Stimulated activated naive B cell treated with anti-CD40 and anti-IgM and Interleukin-4, amounts not matched to agents 10 μg/mL and 1 μg/mL and 100 μg/mL, for 72 hours (primary cell): ENCODE measurements at regions not wholly inside any gene's neighbourhood (a gene's known extent, or its start where the extent isn't known, plus 50 kb on each side); places are given as distances from the start of the nearest gene placed in this dataset.

Experiments used
- ATAC-seq, 2 donors: fragments of 150-1000 bp; cut with Tn5 transposase; replicated peaks; 2 replicates each; pipeline ENCODE4 v1.10.0; 2021; ENCODE audit warnings: moderate library complexity in 1 of 2
- DNase-seq: peaks from one replicate; pipeline ENCODE4 v3.0.0; 2021
- H3K27ac Mint-ChIP-seq: one replicate; pipeline ENCODE4 v1.8.0; 2022; ENCODE audit warnings: mild to moderate bottlenecking, mixed read lengths
- H3K27me3 Mint-ChIP-seq, 2 donors: one replicate each; pipeline ENCODE4 v1.8.0; 2022; ENCODE audit warnings: mixed read lengths in 2 of 2
- H3K36me3 Mint-ChIP-seq, 2 donors: one replicate each; pipeline ENCODE4 v1.8.0; 2022; ENCODE audit warnings: mixed read lengths in 2 of 2, mild to moderate bottlenecking in 1 of 2
- H3K4me1 Mint-ChIP-seq, 2 donors: one replicate each; pipeline ENCODE4 v1.8.0; 2022; ENCODE audit warnings: mixed read lengths in 2 of 2, mild to moderate bottlenecking in 1 of 2
- H3K4me3 Mint-ChIP-seq, 2 donors: one replicate each; pipeline ENCODE4 v1.8.0; 2022; ENCODE audit warnings: mild to moderate bottlenecking in 2 of 2, mixed read lengths in 2 of 2, moderate library complexity in 1 of 2
- H3K9me3 Mint-ChIP-seq, 2 donors: one replicate each; pipeline ENCODE4 v1.8.0; 2022; ENCODE audit warnings: mixed read lengths in 2 of 2, mild to moderate bottlenecking in 1 of 2

GRCh38 chr5:88999853-89000252, 116.9 kb upstream of the MEF2C start:
- no peaks in the 10 kb centered on the region for H3K27me3 Mint-ChIP-seq
- DNase-seq (no peak), ATAC-seq (no peak)
- H3K27ac Mint-ChIP-seq = no peak overlapping the region
- no peaks in the 10 kb centered on the region for H3K4me1 Mint-ChIP-seq
- H3K36me3 Mint-ChIP-seq = peaks cover 9 to 16% of the 10 kb centered on the region in 2 donors
- H3K9me3 Mint-ChIP-seq = peaks cover 3 to 7% of the 10 kb centered on the region in 2 donors
- no peak overlapping the region for H3K4me3 Mint-ChIP-seq

DNA sequence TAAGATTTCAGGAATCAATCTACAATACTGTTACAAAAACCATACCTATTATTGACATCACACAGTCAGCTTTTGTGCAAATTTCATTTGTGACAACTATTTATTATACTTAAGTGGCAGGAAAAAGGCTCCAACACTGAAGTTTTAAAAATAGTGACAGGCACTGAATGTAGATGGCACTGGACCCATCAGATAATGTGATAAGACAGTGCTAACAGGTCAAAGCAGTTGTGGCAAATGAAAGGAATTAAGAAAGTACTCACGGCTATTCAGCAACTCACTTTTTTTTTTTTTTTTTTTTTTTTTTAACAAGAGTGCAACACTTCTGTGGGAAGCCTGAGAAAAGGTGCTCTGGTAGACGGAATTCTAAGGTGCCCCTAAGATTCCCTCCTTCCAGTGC, 115.0 kb upstream of the MEF2C start:
- no peak for DNase-seq
- peaks cover 5 to 8% of the 10 kb centered on the region in 2 donors for H3K36me3 Mint-ChIP-seq

GRCh38 chr5:88984040-88984439, 101.1 kb upstream of the MEF2C start:
- peaks cover 8 to 20% of the 10 kb centered on the region in 2 donors for H3K36me3 Mint-ChIP-seq
- DNase-seq = no peak

More for the DNA sequence above, 115.0 kb upstream of the MEF2C start:
- H3K4me3 Mint-ChIP-seq = no peak overlapping the region
- no peak overlapping the region for H3K27ac Mint-ChIP-seq
- no peaks in the 10 kb centered on the region for H3K4me1 Mint-ChIP-seq
- peaks cover 2 to 3% of the 10 kb centered on the region in 2 donors for H3K9me3 Mint-ChIP-seq
- no peaks in the 10 kb centered on the region for H3K27me3 Mint-ChIP-seq
- ATAC-seq = no peak

DNA sequence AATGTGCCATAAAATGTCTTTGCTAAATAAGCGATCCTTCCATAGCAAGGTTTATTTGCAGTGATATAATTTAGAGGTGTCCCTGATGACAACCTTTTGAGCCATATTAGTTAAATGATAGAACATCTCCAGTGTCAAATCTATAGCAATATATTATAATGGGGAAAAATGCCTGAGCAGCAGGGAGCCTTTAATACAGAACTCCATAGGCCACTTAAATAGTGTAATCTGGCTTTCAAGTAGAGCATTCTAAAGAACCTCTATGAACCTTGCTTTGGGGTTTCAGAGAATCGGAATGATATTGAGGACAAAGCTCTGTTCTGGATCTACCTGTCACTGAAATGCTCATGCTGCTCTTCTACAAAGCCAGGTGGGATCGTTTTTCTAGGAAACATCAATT, 96.7 kb upstream of the MEF2C start:
- DNase-seq = no peak
- peaks cover 8 to 10% of the 10 kb centered on the region in 2 donors for H3K36me3 Mint-ChIP-seq
- no peaks in the 10 kb centered on the region for H3K27me3 Mint-ChIP-seq
- peaks cover 0 to 1% of the 10 kb centered on the region in 2 donors for H3K9me3 Mint-ChIP-seq
- H3K27ac Mint-ChIP-seq = peak overlapping the region; percentile 87
- ATAC-seq = peak in 1 of 2 donors; percentile 35
- H3K4me3 Mint-ChIP-seq = peak overlapping the region in 1 of 2 donors; percentile 49
- H3K4me1 Mint-ChIP-seq = peaks cover 13 to 32% of the 10 kb centered on the region in 2 donors

More at GRCh38 chr5:88984040-88984439, 101.1 kb upstream of the MEF2C start:
- no peak for ATAC-seq
- peaks cover 8 to 18% of the 10 kb centered on the region in 2 donors for H3K4me1 Mint-ChIP-seq
- H3K4me3 Mint-ChIP-seq = no peak overlapping the region
- H3K9me3 Mint-ChIP-seq = peaks cover 4 to 6% of the 10 kb centered on the region in 2 donors
- no peak overlapping the region for H3K27ac Mint-ChIP-seq
- no peaks in the 10 kb centered on the region for H3K27me3 Mint-ChIP-seq

DNA sequence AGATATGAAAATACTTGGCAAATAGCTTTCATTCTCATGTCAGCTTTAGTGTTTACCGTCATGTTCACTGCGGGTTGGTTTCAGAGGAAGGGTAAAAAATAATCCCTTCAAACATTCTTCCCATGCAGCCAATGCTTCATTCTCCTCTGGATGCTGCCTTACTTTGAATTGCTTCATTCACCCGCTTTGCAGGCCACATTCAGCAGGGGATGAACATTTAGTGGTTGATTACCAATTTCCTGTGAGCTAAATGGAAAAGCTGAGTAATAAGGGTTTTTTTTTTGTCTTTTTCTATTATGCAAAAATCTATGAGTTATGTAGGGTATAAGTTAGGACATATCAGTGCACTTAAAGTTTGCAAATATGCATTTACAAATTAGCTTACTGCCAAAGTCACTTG, 96.3 kb upstream of the MEF2C start:
- Mint-ChIP-seq H3K4me3 (peak overlapping the region; percentile 49 to 58), H3K27me3 (no peaks in the 10 kb centered on the region), H3K9me3 (peaks cover 0 to 1% of the 10 kb centered on the region in 2 donors), H3K4me1 (peaks cover 13 to 31% of the 10 kb centered on the region in 2 donors), H3K36me3 (peaks cover 8 to 10% of the 10 kb centered on the region in 2 donors), H3K27ac (peak overlapping the region; percentile 87)
- DNase-seq (peak; percentile 13), ATAC-seq (peak; percentile 77 to 86)

DNA sequence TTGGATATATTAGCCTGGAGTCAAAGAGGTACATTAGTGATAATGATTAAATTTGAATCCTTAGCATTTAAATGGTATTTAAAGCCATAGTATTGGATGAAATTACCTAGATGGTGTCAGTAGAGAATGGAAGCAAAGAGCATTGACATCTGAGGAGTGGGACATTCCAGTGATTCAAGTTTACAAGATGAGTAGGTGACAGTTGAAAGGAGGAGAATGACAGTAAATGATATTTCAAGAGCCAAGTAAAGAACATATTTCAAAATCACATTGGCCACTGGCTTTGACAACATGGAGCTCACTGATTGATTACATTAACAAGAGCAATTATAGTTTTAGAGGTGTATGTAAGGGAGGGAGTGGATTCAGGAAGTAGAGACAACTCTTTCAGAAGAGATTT, 93.9 kb upstream of the MEF2C start:
- Mint-ChIP-seq H3K9me3 (peaks cover 0 to under 1% of the 10 kb centered on the region in 2 donors), H3K27ac (no peak overlapping the region), H3K27me3 (no peaks in the 10 kb centered on the region), H3K4me1 (peaks cover 11 to 26% of the 10 kb centered on the region in 2 donors), H3K36me3 (peaks cover 8 to 9% of the 10 kb centered on the region in 2 donors), H3K4me3 (no peak overlapping the region)
- no peak for DNase-seq
- ATAC-seq = no peak

GRCh38 chr5:88967633-88968585, 84.9 kb upstream of the MEF2C start:
- Mint-ChIP-seq H3K36me3 (peaks cover 15 to 28% of the 10 kb centered on the region in 2 donors), H3K27ac (no peak overlapping the region), H3K4me3 (no peak overlapping the region), H3K4me1 (peaks cover 6 to 23% of the 10 kb centered on the region in 2 donors), H3K9me3 (peaks cover 0 to 5% of the 10 kb centered on the region in 2 donors), H3K27me3 (no peaks in the 10 kb centered on the region)
- peak; percentile 21 to 42 for ATAC-seq
- DNase-seq = no peak

DNA sequence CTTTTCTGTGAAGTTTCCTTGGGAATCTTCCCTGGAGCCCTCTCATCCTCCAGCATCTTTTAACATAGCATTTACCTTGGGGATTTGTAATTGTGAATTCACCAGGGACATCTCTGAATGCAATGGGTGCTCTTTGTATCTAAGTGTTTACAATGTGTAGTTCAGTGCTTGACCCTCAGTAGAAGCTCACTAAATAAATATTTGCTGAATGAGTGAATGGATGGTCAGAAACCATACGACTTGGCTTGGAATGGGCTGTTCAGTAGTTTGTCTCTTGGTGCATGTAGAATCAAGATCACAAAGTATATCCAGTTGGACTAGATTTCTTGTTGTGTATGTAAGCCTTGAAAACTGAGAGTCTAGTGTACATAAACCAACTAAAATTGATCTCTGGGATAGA, 81.8 kb upstream of the MEF2C start:
- Mint-ChIP-seq H3K9me3 (peaks cover 0 to 3% of the 10 kb centered on the region in 2 donors), H3K4me3 (no peak overlapping the region), H3K27ac (no peak overlapping the region), H3K4me1 (peaks cover 10 to 23% of the 10 kb centered on the region in 2 donors), H3K36me3 (peaks cover 15 to 19% of the 10 kb centered on the region in 2 donors), H3K27me3 (no peaks in the 10 kb centered on the region)
- ATAC-seq (no peak), DNase-seq (no peak)

GRCh38 chr5:88957013-88957412, 74.0 kb upstream of the MEF2C start:
- peaks cover 15 to 27% of the 10 kb centered on the region in 2 donors for H3K36me3 Mint-ChIP-seq
- H3K27me3 Mint-ChIP-seq = no peaks in the 10 kb centered on the region
- no peak overlapping the region for H3K27ac Mint-ChIP-seq
- DNase-seq (no peak), ATAC-seq (no peak)
- no peak overlapping the region for H3K4me3 Mint-ChIP-seq
- H3K4me1 Mint-ChIP-seq = peaks cover 10 to 15% of the 10 kb centered on the region in 2 donors
- peaks cover 2 to 3% of the 10 kb centered on the region in 2 donors for H3K9me3 Mint-ChIP-seq

GRCh38 chr5:88956416-88956815, 73.4 kb upstream of the MEF2C start:
- no peak for DNase-seq
- peaks cover 14 to 26% of the 10 kb centered on the region in 2 donors for H3K36me3 Mint-ChIP-seq
- H3K27ac Mint-ChIP-seq = no peak overlapping the region
- H3K27me3 Mint-ChIP-seq = no peaks in the 10 kb centered on the region
- H3K4me3 Mint-ChIP-seq = no peak overlapping the region
- peaks cover 10 to 15% of the 10 kb centered on the region in 2 donors for H3K4me1 Mint-ChIP-seq
- no peak for ATAC-seq
- H3K9me3 Mint-ChIP-seq = peaks cover 2 to 3% of the 10 kb centered on the region in 2 donors

- peaks cover 0 to 2% of the 10 kb centered on the region in 2 donors for H3K9me3 Mint-ChIP-seq
- H3K4me1 Mint-ChIP-seq = peaks cover 8 to 15% of the 10 kb centered on the region in 2 donors
- ATAC-seq = no peak
Measured at GRCh38 chr5:88955403-88955802, 72.4 kb upstream of the MEF2C start.

GRCh38 chr5:88954511-88954910, 71.5 kb upstream of the MEF2C start:
- peaks cover 6 to 15% of the 10 kb centered on the region in 2 donors for H3K4me1 Mint-ChIP-seq
- no peak for DNase-seq
- H3K27me3 Mint-ChIP-seq = no peaks in the 10 kb centered on the region
- H3K9me3 Mint-ChIP-seq = peaks cover 0 to 2% of the 10 kb centered on the region in 2 donors
- no peak overlapping the region for H3K27ac Mint-ChIP-seq
- H3K4me3 Mint-ChIP-seq = no peak overlapping the region
- no peak for ATAC-seq
- peaks cover 12 to 22% of the 10 kb centered on the region in 2 donors for H3K36me3 Mint-ChIP-seq

More at GRCh38 chr5:88955403-88955802, 72.4 kb upstream of the MEF2C start:
- no peak for DNase-seq
- Mint-ChIP-seq H3K27me3 (no peaks in the 10 kb centered on the region), H3K27ac (no peak overlapping the region), H3K36me3 (peaks cover 12 to 24% of the 10 kb centered on the region in 2 donors), H3K4me3 (no peak overlapping the region)

- H3K36me3 Mint-ChIP-seq = peaks cover 16 to 20% of the 10 kb centered on the region in 2 donors
- ATAC-seq (peak; percentile 73 to 79), DNase-seq (no peak)
- H3K4me1 Mint-ChIP-seq = peaks cover 10 to 21% of the 10 kb centered on the region in 2 donors
- no peaks in the 10 kb centered on the region for H3K27me3 Mint-ChIP-seq
- peak overlapping the region; percentile 49 for H3K27ac Mint-ChIP-seq
- peaks cover 0 to 2% of the 10 kb centered on the region in 2 donors for H3K9me3 Mint-ChIP-seq
- no peak overlapping the region for H3K4me3 Mint-ChIP-seq
Measured at GRCh38 chr5:88952996-88953643, 70.1 kb upstream of the MEF2C start.

DNA sequence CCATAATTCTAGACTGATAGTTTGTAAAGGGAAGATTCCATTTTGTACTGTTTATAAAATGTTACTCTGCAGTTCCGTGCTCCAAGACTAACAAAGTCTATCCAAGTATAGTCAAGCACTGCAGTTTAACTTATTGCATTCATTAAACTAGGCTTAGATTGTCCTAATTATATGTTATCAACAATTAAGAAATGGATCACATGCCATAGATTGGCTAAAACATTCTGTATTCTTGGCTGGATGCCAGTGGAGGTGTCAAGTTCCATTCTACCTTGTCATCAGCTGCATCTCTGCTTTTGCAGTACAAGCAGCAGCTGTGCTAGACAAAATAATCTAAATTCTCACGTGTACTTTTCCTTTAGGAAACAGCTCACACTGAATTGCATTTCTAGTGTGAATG, 69.4 kb upstream of the MEF2C start:
- peaks cover 0 to 2% of the 10 kb centered on the region in 2 donors for H3K9me3 Mint-ChIP-seq
- peaks cover 14 to 21% of the 10 kb centered on the region in 2 donors for H3K4me1 Mint-ChIP-seq
- H3K27me3 Mint-ChIP-seq = no peaks in the 10 kb centered on the region
- peaks cover 20 to 24% of the 10 kb centered on the region in 2 donors for H3K36me3 Mint-ChIP-seq
- H3K27ac Mint-ChIP-seq = no peak overlapping the region
- DNase-seq (no peak), ATAC-seq (no peak)
- H3K4me3 Mint-ChIP-seq = no peak overlapping the region
